GM12891 (cell line): ENCODE measurements at regions not wholly inside any gene's neighbourhood (a gene's known extent, or its start where the extent isn't known, plus 50 kb on each side); places are given as distances from the start of the nearest gene placed in this dataset.

Experiments used
- POLR2A ChIP-seq: IDR thresholded peaks from 2 replicates; pipeline ENCODE4 v1.6.1; 2011; ENCODE audit warnings: low read depth, low read length, control low read depth
- POLR2AphosphoS5 ChIP-seq: IDR thresholded peaks from 2 replicates; pipeline ENCODE4 v1.6.1; 2011; ENCODE audit warnings: low read depth, low read length, control low read depth
- POU2F2 ChIP-seq: IDR thresholded peaks from 2 replicates; pipeline ENCODE4 v1.6.1; 2011; ENCODE audit warnings: low read depth, mild to moderate bottlenecking, control low read depth, low read length, moderate library complexity
- TAF1 ChIP-seq: IDR thresholded peaks from 2 replicates; pipeline ENCODE4 v1.6.1; 2011; ENCODE audit warnings: low read depth, low read length, control low read depth

- TF ChIP-seq POLR2A = no peak
- no peak for TF ChIP-seq TAF1
- no peak for TF ChIP-seq POLR2AphosphoS5
- TF ChIP-seq POU2F2 = no peak
Observed at GRCh38 chr1:101332633-101333032, 95.8 kb downstream of the S1PR1 start.
